GM12878 (cell line): ENCODE measurements at regions not wholly inside any gene's neighbourhood (a gene's known extent, or its start where the extent isn't known, plus 50 kb on each side); places are given as distances from the start of the nearest gene placed in this dataset.

Source experiments
- ATAC-seq: fragments of 200-7000 bp; cut with Tn5 transposase; 3 replicates; pipeline ENCODE4 v1.9.1; 2020; ENCODE audit warnings: mild to moderate bottlenecking, moderate library complexity
- BruUV-seq: library from RNA; stranded (reverse); fragments of 400-500 nt; replicated peaks from 2 replicates; lab custom pipeline; 2021; lab: Mats Ljungman, UMichigan
- CTCF ChIA-PET: fragments of 300-600 bp; sonication (Branson Sonifier 250); formaldehyde crosslinking; extraction: SDS; loops from one replicate; lab custom pipeline; 2021; ENCODE audit warnings: inconsistent platforms; lab: Yijun Ruan, JAX
- POLR2A ChIA-PET: fragments of 350-600 bp; formaldehyde crosslinking; extraction: SDS; loops from one replicate; lab custom pipeline; 2021; ENCODE audit warnings: inconsistent platforms; lab: Charles Lee
- RAD21 ChIA-PET: fragments of 300-600 bp; sonication (Branson Sonifier 250); formaldehyde crosslinking; loops from one replicate; lab custom pipeline; 2023; ENCODE audit warnings: antibody characterized with exemption; ENCODE audit not compliant: unreplicated experiment; lab: Charles Lee
- SMC1A ChIA-PET: fragments of 300-600 bp; sonication (Branson Sonifier 250); formaldehyde crosslinking; loops from one replicate; lab custom pipeline; 2023; ENCODE audit not compliant: unreplicated experiment, uncharacterized antibody; lab: Charles Lee
- DNase-seq: peaks from one replicate; pipeline ENCODE4 v3.0.0-alpha.2; 2011; ENCODE audit warnings: low read depth, low spot score
- FAIRE-seq: peaks from 3 replicates; lab custom pipeline; 2011; peaks lifted over from hg19 to GRCh38; lab: Jason Lieb, UNC
- H2AFZ ChIP-seq: 2 replicates; pipeline ENCODE4 v1.6.0; 2011; ENCODE audit warnings: low read depth, low read length, control low read depth; ENCODE audit not compliant: control insufficient read depth
- H3K27ac ChIP-seq: 2 replicates; pipeline ENCODE4 v1.5.1; 2011; ENCODE audit warnings: control low read depth; ENCODE audit not compliant: control insufficient read depth, insufficient read depth
- H3K27me3 ChIP-seq, 2 experiments: replicated peaks in 1 of 2; 2 replicates each; pipeline versions ENCODE4 v1.6.0 to v1.6.1; 2011; ENCODE audit warnings: low read length in 1 of 2; ENCODE audit not compliant: control insufficient read depth in 2 of 2, insufficient read depth in 2 of 2
- H3K36me3 ChIP-seq, 2 experiments: 2 replicates each; pipeline ENCODE4 v1.5.1; 2011; ENCODE audit warnings: low read length in 1 of 2; ENCODE audit not compliant: control insufficient read depth in 2 of 2, insufficient read depth in 2 of 2
- H3K4me1 ChIP-seq: 2 replicates; pipeline ENCODE4 v1.6.1; 2011; ENCODE audit warnings: mild to moderate bottlenecking, low read length, moderate library complexity, mixed read lengths; ENCODE audit not compliant: control insufficient read depth, insufficient read depth
- H3K4me2 ChIP-seq: 2 replicates; pipeline ENCODE4 v1.6.0; 2011; ENCODE audit warnings: control low read depth; ENCODE audit not compliant: control insufficient read depth, insufficient read depth
- H3K4me3 ChIP-seq: fragments of 200-600 bp; sonication (generic); 2 replicates; pipeline ENCODE4 v1.5.1; 2016
- H3K79me2 ChIP-seq: 2 replicates; pipeline ENCODE4 v1.6.0; 2011; ENCODE audit warnings: low read length; ENCODE audit not compliant: control insufficient read depth, insufficient read depth
- H3K9ac ChIP-seq: 2 replicates; pipeline ENCODE4 v1.8.0; 2011; ENCODE audit warnings: low read length, control low read depth, mixed read lengths; ENCODE audit not compliant: control insufficient read depth, insufficient read depth
- H3K9me3 ChIP-seq: replicated peaks from 3 replicates; pipeline ENCODE4 v1.5.1; 2011; ENCODE audit warnings: mild to moderate bottlenecking, low read length; ENCODE audit not compliant: control insufficient read depth, insufficient read depth
- H4K20me1 ChIP-seq: 2 replicates; pipeline ENCODE4 v1.6.0; 2011; ENCODE audit not compliant: control insufficient read depth, insufficient read depth
- CHD4 ChIP-seq: fragments of 200-600 bp; sonication (generic); IDR thresholded peaks from 2 replicates; pipeline ENCODE4 v1.6.1; 2016; ENCODE audit warnings: mild to moderate bottlenecking
- MXI1 ChIP-seq: fragments of 150-350 bp; IDR thresholded peaks from 2 replicates; pipeline ENCODE4 v1.6.1; 2011; ENCODE audit warnings: low read depth, mild to moderate bottlenecking, inconsistent platforms, low read length, improper control_type of control experiment
- RAD21 ChIP-seq: IDR thresholded peaks from 2 replicates; pipeline ENCODE4 v1.6.1; 2011; ENCODE audit warnings: mild to moderate bottlenecking, low read depth, low read length, moderate library complexity; ENCODE audit not compliant: insufficient read depth
- RBBP5 ChIP-seq: fragments of 200-600 bp; sonication (generic); conservative IDR thresholded peaks from 2 replicates; pipeline ENCODE4 v1.6.1; 2016
- SMC3 ChIP-seq: IDR thresholded peaks from 2 replicates; pipeline ENCODE4 v1.6.1; 2011; ENCODE audit warnings: low read length, improper control_type of control experiment, borderline replicate concordance
- SREBF1 ChIP-seq: IDR thresholded peaks from 2 replicates; pipeline ENCODE4 v1.6.1; 2012; ENCODE audit warnings: mild to moderate bottlenecking, low read length
- ZNF207 ChIP-seq: fragments of 450-650 bp; IDR thresholded peaks from 2 replicates; pipeline ENCODE4 v1.6.1; 2014; ENCODE audit warnings: antibody characterized with exemption, mild to moderate bottlenecking, borderline replicate concordance
- ZNF274 ChIP-seq: IDR thresholded peaks from one replicate; pipeline ENCODE4 v1.8.0; 2011; ENCODE audit not compliant: insufficient read length, insufficient read depth
- WGBS: methylation state at CpG from one replicate; pipeline ENCODE4 v1.1.6; 2016; ENCODE audit warnings: low lambda C conversion rate; ENCODE audit not compliant: insufficient replicate concordance, insufficient coverage; ENCODE audit errors: missing lambda C conversion rate; 5-methylcytosine and 5-hydroxymethylcytosine counted together
- in situ Hi-C: fragments of 300-500 bp; cut with MboI; formaldehyde crosslinking; loops from 9 replicates; pipeline ENCODE4 v1.14.3; 2018; ENCODE audit warnings: mixed read lengths
- intact Hi-C: fragments of 100-400 bp; cut with micrococcal nuclease; formaldehyde crosslinking; loops from one replicate; pipeline ENCODE4 v1.14.2; 2022; ENCODE audit not compliant: unreplicated experiment
- TF ChIP-seq, protein P1 (sequence below): fragments of 450-650 bp; conservative IDR thresholded peaks from 2 replicates; pipeline ENCODE4 v1.6.1; 2017; ENCODE audit warnings: mild to moderate bottlenecking, moderate library complexity

DNA sequence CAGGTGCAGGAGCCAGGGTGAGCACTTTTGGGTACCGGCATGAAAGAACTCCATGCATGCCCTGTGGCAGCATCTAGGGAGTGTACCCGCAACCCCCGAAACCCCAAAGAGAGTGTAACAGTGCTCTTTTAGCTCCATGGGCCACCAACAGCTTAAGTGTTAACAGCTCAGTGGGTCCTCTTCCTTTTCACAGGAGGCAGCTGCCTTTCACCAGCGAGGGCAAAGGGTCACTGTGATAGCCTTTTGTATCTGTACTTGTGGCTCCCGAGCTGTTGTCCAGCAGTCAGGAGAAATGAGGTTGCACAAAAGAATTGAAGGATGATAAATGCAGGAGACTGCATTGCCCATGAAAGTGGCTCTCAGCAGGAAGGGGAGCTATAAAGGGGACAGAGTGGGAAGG, 1166.3 kb upstream of the ACVR2A start:
- POLR2A ChIA-PET = no interaction called here

DNA sequence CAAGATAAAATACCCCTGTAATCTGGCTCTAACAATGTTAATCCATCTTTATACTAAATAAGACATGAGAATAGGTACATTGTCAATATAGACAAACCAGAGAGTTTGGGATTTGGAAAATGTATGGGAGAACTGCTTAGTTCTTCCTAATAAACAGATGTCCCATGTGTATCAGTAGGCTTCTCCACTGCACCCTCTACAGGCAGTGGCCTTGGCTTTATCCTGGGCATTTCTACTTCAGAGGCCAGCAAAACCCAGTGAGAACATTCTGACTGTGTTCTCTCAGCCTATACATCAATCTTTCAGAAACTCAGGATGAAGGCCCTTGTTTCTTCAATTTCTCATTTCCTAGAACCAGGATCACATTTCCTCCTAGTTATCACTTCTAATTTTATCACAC, 1167.5 kb upstream of the ACVR2A start:
- FAIRE-seq = no peak
- H3K27me3 ChIP-seq = no peaks in the 10 kb centered on the region

More for the DNA sequence above, 1166.3 kb upstream of the ACVR2A start:
- ChIA-PET RAD21 (no interaction called here), CTCF (no interaction called here), SMC1A (interaction anchor here (0.7 kb wide), 1 partner anchor 322 kb away, joined by 4 read pairs; no protein-coding TSS in a partner anchor)
- ATAC-seq (no peak), FAIRE-seq (no peak), DNase-seq (no peak)
- Histone ChIP-seq H3K36me3 (no peaks in the 10 kb centered on the region), H3K27ac (no peak overlapping the region), H3K9ac (no peak overlapping the region), H3K9me3 (no peaks in the 10 kb centered on the region), H3K79me2 (no peaks in the 10 kb centered on the region), H3K4me3 (no peak overlapping the region), H3K27me3 (no peaks in the 10 kb centered on the region), H3K4me1 (no peaks in the 10 kb centered on the region), H4K20me1 (no peaks in the 10 kb centered on the region), H2AFZ (no peak overlapping the region), H3K4me2 (no peak overlapping the region)
- 46% methylated on average over 5 of the region's 5 CpGs for WGBS
- intact Hi-C loops (no loop called here), in situ Hi-C loops (no loop called here)
- TF ChIP-seq MXI1 (no peak), ZNF274 (no peak), CHD4 (no peak), ZNF207 (no peak), RBBP5 (no peak)
- TF ChIP-seq, protein P1, sequence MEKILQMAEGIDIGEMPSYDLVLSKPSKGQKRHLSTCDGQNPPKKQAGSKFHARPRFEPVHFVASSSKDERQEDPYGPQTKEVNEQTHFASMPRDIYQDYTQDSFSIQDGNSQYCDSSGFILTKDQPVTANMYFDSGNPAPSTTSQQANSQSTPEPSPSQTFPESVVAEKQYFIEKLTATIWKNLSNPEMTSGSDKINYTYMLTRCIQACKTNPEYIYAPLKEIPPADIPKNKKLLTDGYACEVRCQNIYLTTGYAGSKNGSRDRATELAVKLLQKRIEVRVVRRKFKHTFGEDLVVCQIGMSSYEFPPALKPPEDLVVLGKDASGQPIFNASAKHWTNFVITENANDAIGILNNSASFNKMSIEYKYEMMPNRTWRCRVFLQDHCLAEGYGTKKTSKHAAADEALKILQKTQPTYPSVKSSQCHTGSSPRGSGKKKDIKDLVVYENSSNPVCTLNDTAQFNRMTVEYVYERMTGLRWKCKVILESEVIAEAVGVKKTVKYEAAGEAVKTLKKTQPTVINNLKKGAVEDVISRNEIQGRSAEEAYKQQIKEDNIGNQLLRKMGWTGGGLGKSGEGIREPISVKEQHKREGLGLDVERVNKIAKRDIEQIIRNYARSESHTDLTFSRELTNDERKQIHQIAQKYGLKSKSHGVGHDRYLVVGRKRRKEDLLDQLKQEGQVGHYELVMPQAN = no peak
- no TSS peak for BruUV-seq

More for the DNA sequence above, 1167.5 kb upstream of the ACVR2A start:
- ChIA-PET POLR2A (no interaction called here), CTCF (no interaction called here), SMC1A (no interaction called here), RAD21 (no interaction called here)
- Histone ChIP-seq H2AFZ (no peak overlapping the region), H3K9me3 (no peaks in the 10 kb centered on the region), H3K9ac (no peak overlapping the region), H3K4me3 (no peak overlapping the region), H3K79me2 (no peaks in the 10 kb centered on the region), H3K4me2 (no peak overlapping the region), H3K27ac (no peak overlapping the region), H4K20me1 (no peaks in the 10 kb centered on the region), H3K4me1 (no peaks in the 10 kb centered on the region), H3K36me3 (no peaks in the 10 kb centered on the region)
- in situ Hi-C loops (no loop called here), intact Hi-C loops (no loop called here)
- no TSS peak for BruUV-seq
- DNase-seq (no peak), ATAC-seq (no peak)
- no peak for TF ChIP-seq SMC3
- TF ChIP-seq SREBF1 = no peak
- 0 out of 2 replicates have a peak, but pooled peaks have one; percentile 4 for TF ChIP-seq RAD21
